ENCODE measurements at regions not wholly inside any gene's neighbourhood (a gene's known extent, or its start where the extent isn't known, plus 50 kb on each side); places are given as distances from the start of the nearest gene placed in this dataset.
"Not testable (repeated sequence)": the region's sequence is repeated elsewhere in the genome, so short reads cannot be mapped to it uniquely, and the experiment has no call there.

GRCh38 chr9:33695299-33695698, 100.1 kb upstream of the PRSS3 start:
- no peak for DNase-seq

GRCh38 chr9:33695856-33696255, 99.5 kb upstream of the PRSS3 start:
- DNase-seq, result no peak

- DNase-seq, result no peak
These were observed 98.2 kb upstream of the PRSS3 start for GRCh38 chr9:33697171-33697570.

GRCh38 chr9:33698267-33698666, 97.1 kb upstream of the PRSS3 start:
- DNase-seq, result no peak

GRCh38 chr9:33700940-33701339, 94.4 kb upstream of the PRSS3 start:
- DNase-seq, result not testable (repeated sequence)

- DNase-seq, result no peak
These were observed 91.8 kb upstream of the PRSS3 start for GRCh38 chr9:33703430-33704102.

- DNase-seq, result not testable (repeated sequence)
These were observed 89.9 kb upstream of the PRSS3 start for GRCh38 chr9:33705440-33705839.

- DNase-seq, result no peak
These were observed 86.9 kb upstream of the PRSS3 start for GRCh38 chr9:33708441-33708840.

GRCh38 chr9:33709269-33709668, 86.1 kb upstream of the PRSS3 start:
- DNase-seq, result no peak

- DNase-seq, result not testable (repeated sequence)
These were observed 83.9 kb upstream of the PRSS3 start for GRCh38 chr9:33711418-33711817.

- DNase-seq, result peak; percentile 58
These were observed 80.4 kb upstream of the PRSS3 start for GRCh38 chr9:33714989-33715388.

- no peak for DNase-seq
These were observed 76.4 kb upstream of the PRSS3 start for GRCh38 chr9:33718987-33719386.

- DNase-seq, result peak; percentile 86
These were observed 75.6 kb upstream of the PRSS3 start for GRCh38 chr9:33719581-33720374.

- DNase-seq, result peak; percentile 89
These were observed 73.5 kb upstream of the PRSS3 start for GRCh38 chr9:33721674-33722358.

GRCh38 chr9:33722359-33722675, 73.0 kb upstream of the PRSS3 start:
- no peak for DNase-seq

- DNase-seq, result no peak
These were observed 66.7 kb upstream of the PRSS3 start for GRCh38 chr9:33728613-33729012.

GRCh38 chr9:33731142-33731541, 64.2 kb upstream of the PRSS3 start:
- no peak for DNase-seq

- DNase-seq, result no peak
These were observed 63.7 kb upstream of the PRSS3 start for GRCh38 chr9:33731625-33732024.

GRCh38 chr9:33734247-33734940, 61.0 kb upstream of the PRSS3 start:
- DNase-seq, result not testable (repeated sequence)

- DNase-seq, result not testable (repeated sequence)
These were observed 60.2 kb upstream of the PRSS3 start for GRCh38 chr9:33734941-33735835.

- peak; percentile 34 for DNase-seq
These were observed 57.4 kb upstream of the PRSS3 start for GRCh38 chr9:33737811-33738606.

Data from COR-L47 (cell line).